Activated naive CD4-positive, alpha-beta T cell treated with anti-CD3 and anti-CD28 coated beads, Interleukin-2, amount 50 U/mL, for 72 hours (primary cell): ENCODE measurements at regions not wholly inside any gene's neighbourhood (a gene's known extent, or its start where the extent isn't known, plus 50 kb on each side); places are given as distances from the start of the nearest gene placed in this dataset.

Experiments used
- ATAC-seq, 2 donors: fragments of 150-1000 bp; cut with Tn5 transposase; 2 replicates each; pipeline ENCODE4 v1.10.0; 2021; ENCODE audit warnings: mild to moderate bottlenecking in 2 of 2, moderate library complexity in 2 of 2
- DNase-seq, 2 donors: peaks; one replicate each; pipeline ENCODE4 v3.0.0; 2021 to 2022; ENCODE audit warnings: low spot score in 2 of 2
- H3K27ac Mint-ChIP-seq, 2 donors: one replicate each; pipeline ENCODE4 v1.8.0; 2022; ENCODE audit warnings: mild to moderate bottlenecking in 2 of 2, mixed read lengths in 2 of 2
- H3K36me3 Mint-ChIP-seq, 2 donors: one replicate each; pipeline ENCODE4 v1.8.0; 2022; ENCODE audit warnings: mixed read lengths in 2 of 2
- H3K9me3 Mint-ChIP-seq, 2 donors: one replicate each; pipeline ENCODE4 v1.8.0; 2022; ENCODE audit warnings: mixed read lengths in 2 of 2

DNA sequence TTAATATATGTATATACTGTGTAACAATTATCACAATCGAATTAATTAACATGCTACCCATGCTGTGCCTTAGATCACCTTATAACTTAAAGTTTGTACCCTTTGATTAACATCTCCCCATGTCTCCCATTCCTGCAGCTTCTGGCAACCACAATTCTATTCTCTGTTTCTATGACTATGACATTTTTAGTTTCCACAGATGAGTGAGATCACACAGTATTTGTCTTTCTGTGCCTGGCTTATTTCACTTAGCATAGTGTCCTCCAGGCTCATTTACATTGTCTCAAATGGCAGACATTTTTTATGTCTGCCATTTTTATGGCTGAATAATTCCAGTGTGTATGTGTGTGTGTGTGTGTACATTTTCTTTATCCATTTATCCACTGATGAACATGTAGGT, 146.1 kb upstream of the SLC28A3 start:
- Mint-ChIP-seq H3K27ac (no peak overlapping the region), H3K36me3 (no peaks in the 10 kb centered on the region), H3K9me3 (peaks cover 4 to 5% of the 10 kb centered on the region in 2 donors)
- ATAC-seq: no peak
- DNase-seq: no peak

DNA sequence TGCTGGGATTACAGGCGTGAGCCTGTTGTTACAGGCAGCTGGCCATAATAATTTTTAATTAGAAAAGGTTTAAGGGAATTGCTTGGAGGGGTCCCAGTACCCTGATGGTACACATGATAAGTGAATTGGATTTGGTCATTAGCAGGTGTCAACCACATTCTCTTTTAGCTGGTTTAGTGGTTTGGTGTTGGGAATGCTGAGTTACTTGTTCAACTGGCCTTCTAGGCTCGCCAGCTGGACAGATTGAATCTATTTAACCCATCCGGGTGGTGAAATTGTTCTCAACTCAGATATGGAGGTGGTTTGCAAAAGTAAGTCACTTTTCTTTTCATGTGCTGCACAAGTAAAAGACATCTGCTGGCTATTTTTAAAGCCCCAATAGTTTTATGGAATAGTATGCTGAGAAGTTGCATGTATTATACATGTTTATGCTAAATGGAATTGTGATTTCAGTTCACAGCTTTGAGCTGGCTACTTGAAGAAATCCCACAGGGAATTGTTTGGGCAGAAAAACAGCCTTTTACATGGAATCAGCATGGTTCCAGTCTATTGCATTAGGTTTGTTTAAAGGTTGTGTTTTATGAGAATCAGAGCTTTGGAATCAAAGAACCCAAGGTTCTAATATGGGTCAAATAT, 149.8 kb upstream of the SLC28A3 start:
- no peak for ATAC-seq
- peaks cover 4 to 5% of the 10 kb centered on the region in 2 donors for H3K9me3 Mint-ChIP-seq
- H3K27ac Mint-ChIP-seq: no peak overlapping the region
- H3K36me3 Mint-ChIP-seq: no peaks in the 10 kb centered on the region
- DNase-seq: no peak

DNA sequence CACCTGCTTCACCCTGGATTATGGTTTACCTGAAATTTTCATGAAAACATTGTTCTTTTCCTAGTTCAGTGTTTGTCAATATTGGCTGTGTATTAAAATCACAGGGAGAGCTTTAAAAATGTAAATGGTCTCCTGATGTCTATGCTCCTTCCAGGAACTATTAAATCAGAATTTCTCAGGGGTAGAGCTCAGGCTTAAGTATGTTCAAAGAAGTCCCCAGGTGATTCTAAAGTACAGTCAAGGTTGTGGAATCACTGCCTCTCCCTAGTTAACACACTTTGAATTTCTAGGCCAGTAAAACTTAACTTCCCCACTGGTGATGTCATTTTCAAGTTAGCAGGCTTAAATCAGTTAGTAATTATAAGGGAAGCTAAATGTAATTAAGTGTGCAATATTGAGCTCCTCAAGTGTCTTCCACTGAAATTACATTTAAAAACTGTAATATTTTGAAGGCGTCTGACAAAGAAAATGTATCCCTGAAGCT, 150.3 kb upstream of the SLC28A3 start:
- Mint-ChIP-seq H3K27ac (no peak overlapping the region), H3K9me3 (peaks cover 1 to 5% of the 10 kb centered on the region in 2 donors), H3K36me3 (no peaks in the 10 kb centered on the region)
- no peak for DNase-seq
- ATAC-seq: no peak

DNA sequence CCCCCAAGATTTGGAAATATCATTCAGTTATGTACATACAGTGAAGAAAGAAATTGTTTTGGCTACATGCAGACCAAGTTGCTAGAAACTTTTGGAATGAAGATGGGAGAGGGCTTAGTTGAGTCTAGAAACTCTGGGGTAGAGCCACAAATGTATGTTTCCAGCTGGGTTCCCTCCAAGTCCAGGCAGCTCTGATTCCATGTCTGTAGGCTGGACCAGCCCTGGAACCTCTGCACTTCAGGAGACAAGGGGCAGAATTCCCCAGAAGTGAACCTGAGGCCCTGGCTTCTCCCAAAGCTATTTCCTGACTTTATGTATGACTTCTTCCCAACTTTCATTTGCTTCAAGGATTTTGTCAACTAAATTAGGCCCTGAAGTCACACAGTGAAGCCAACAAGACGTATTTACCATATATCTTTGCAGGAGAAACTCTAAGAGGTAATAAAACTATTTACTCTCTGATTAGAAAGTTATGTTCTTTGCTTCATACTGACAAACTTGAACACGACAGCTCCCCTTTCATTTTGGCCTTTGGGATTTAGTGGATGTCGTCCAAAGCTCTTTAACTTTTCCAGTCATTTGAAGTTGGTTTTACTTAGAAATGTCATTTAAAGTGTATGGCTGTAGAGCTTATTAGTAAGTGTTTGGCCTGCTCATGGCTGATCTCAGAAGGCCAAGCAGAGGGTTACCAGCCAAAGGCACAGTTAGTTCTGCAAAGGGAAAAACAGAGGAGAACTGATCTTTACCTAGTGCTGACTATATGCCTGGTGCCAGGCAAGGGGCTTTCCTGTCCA, 152.0 kb upstream of the SLC28A3 start:
- Mint-ChIP-seq H3K9me3 (peaks cover 0 to 5% of the 10 kb centered on the region in 2 donors), H3K27ac (no peak overlapping the region), H3K36me3 (no peaks in the 10 kb centered on the region)
- DNase-seq: no peak
- no peak for ATAC-seq

DNA sequence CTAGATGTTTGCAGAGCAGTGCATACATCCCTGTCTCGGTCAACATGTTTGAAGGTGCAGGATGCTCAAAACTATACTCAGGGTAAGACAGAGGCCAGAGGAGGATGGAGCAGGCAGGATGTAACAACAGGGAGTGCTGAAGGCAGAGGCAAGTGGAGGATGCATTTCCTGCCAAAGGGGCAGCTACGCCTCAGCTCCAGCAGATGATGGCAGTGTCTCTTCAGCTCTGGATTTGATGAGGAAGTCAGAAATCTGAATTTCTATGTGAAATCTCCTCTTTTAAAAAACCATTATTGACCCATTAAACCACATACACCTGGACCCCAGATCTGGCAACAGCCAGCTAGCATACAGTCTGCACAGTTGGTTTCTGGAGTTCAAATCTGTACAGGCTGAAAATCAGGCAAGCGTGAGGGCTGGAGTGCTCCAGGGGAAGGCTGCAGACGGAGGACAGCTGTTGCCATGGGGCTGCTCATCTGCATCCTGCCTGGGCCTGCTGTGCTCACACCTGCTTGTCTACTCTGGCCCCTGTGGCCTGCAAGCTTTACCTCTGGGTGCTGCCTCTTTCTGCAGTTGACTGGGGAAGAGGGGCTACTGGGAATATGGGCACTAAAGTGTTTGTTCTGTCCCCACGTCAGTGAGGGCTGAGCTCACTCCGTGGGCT, 152.9 kb upstream of the SLC28A3 start:
- ATAC-seq (no peak), DNase-seq (no peak)
- H3K27ac Mint-ChIP-seq: no peak overlapping the region
- no peaks in the 10 kb centered on the region for H3K36me3 Mint-ChIP-seq
- H3K9me3 Mint-ChIP-seq: peaks cover 0 to 5% of the 10 kb centered on the region in 2 donors

DNA sequence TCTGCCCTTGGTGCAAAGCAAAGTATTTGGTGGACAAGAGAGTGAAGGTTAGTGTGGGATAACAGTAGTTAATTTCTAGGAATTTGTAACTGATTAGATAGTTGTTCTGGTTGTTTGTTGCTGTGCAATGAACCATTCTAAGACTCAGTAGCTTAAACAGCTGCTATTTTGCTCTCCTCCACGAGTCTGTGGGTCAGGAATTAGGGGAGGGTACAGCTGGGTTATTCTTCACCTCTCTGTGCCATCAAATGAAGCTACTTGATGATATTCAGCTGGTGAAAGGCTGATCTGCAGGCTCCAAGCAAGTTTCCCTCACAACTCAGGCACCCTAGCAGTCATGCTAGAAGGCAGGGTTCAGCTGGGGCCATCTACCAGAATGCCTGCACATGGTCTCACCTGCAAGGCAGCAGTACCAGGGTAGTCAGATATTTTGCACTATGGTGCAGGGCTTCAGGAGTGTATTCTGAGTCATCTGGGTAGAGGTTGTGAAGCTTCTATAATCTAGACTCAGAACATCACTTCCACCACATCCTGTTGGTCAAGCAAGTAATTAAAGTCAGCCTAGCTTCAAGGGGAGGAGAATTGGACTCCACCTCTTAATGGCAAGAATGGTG, 159.5 kb upstream of the SLC28A3 start:
- DNase-seq: no peak
- H3K9me3 Mint-ChIP-seq: peaks cover 0 to 3% of the 10 kb centered on the region in 2 donors
- no peaks in the 10 kb centered on the region for H3K36me3 Mint-ChIP-seq
- no peak overlapping the region for H3K27ac Mint-ChIP-seq
- ATAC-seq: no peak

DNA sequence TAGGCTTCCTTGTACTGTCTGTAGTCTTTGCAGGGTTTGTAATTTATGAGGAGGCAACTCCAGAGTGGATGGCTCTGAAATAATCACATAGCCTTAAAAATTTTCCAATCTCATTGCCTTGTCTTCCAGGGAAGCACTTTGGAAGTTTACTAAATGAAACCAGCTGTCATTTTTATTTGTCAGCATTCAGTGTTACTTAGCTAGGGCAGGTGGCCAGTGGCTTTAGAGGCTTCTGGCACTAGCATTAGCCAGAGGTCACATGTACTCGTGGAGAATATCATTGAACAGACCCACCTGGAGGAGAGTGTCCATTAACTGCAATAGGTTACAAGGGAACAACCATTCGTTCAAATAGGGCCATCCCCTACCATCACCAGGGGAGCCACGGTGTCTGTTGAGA, 160.3 kb upstream of the SLC28A3 start:
- DNase-seq (no peak), ATAC-seq (no peak)
- Mint-ChIP-seq H3K9me3 (peaks cover 0 to 3% of the 10 kb centered on the region in 2 donors), H3K27ac (no peak overlapping the region), H3K36me3 (no peaks in the 10 kb centered on the region)

DNA sequence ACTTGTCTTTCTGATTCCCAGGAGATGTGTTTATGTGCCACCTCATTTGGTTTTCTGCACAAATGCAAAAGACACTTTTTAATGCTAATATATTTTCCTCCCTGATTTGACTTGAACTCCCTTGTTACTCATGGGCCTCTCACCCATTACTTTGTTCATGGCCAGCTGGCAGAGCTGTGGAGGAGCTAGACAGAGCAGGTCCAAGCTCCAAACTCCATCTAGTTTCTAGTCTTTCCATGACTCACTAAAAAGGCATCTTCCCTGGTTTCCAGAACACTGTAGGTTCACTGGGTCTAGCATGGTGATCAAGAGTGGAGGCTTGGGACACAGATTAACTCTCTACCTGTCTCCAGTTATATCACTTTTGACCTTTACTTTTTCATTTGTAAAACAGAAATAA, 161.0 kb upstream of the SLC28A3 start:
- peaks cover 0 to 3% of the 10 kb centered on the region in 2 donors for H3K9me3 Mint-ChIP-seq
- H3K27ac Mint-ChIP-seq: no peak overlapping the region
- ATAC-seq (no peak), DNase-seq (no peak)
- H3K36me3 Mint-ChIP-seq: no peaks in the 10 kb centered on the region

DNA sequence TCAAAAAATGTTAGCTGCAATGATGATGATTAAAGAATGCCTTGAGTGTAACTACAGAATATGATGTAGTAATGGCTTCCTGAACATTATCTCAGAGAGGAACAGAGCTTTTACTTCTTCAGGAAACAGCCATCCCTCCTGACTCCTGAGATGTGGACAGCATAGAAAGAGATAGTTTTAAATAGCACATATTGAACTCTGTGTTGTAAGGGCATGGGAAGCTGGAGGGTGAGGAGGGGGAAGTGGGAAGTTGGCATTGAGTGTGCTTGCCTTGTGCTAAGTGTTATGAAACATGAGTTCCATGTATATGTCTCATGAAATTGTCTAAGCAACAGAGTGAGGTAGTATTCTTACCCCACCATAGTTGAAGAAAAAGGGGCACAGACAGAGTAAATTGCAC, 161.5 kb upstream of the SLC28A3 start:
- H3K27ac Mint-ChIP-seq: no peak overlapping the region
- no peaks in the 10 kb centered on the region for H3K36me3 Mint-ChIP-seq
- H3K9me3 Mint-ChIP-seq: peaks cover 0 to 3% of the 10 kb centered on the region in 2 donors
- ATAC-seq (no peak), DNase-seq (no peak)

DNA sequence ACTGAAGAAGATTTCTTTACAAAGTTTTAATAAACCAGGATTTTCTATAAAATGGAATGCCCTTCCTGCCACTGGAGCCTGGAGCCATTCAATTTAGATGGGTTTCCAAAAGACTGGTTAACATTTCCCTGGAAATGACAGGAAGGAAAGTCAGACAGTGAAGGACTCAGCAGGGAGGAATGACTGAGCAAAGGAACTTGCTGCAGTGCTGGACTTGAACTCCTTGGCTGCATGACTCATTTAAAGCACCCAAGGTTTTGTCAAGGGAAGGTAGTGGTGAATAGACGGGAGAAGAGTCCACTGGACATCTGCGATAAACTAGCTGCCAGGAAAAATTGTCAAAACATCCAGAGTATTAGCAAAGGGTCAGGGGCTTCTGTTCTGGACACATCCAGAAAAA, 163.8 kb upstream of the SLC28A3 start:
- no peaks in the 10 kb centered on the region for H3K36me3 Mint-ChIP-seq
- no peak overlapping the region for H3K27ac Mint-ChIP-seq
- DNase-seq (no peak), ATAC-seq (no peak)
- peaks cover 3 to 6% of the 10 kb centered on the region in 2 donors for H3K9me3 Mint-ChIP-seq

DNA sequence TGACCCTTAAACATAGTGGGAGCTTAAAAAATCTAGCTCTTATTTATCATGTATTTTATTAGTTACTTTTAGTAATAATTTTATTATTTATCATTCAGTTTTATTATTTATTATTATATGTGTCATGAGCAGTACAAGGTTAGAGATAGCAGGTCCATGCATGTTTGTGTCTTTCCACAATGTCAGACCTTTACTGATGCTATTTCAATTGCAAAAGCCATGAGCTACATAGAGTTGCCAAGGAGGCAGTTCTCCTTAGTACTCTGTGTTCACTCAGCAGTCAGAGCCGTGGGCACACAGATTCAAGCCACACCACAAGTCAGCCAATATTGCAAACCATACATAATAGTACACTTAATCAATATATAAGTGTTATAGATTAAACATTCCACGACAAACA, 157.9 kb upstream of the NTRK2 start:
- H3K9me3 Mint-ChIP-seq: peaks cover 6 to 11% of the 10 kb centered on the region in 2 donors
- DNase-seq (no peak), ATAC-seq (no peak)
- H3K27ac Mint-ChIP-seq: peak overlapping the region in 1 of 2 donors; percentile 52
- no peaks in the 10 kb centered on the region for H3K36me3 Mint-ChIP-seq

DNA sequence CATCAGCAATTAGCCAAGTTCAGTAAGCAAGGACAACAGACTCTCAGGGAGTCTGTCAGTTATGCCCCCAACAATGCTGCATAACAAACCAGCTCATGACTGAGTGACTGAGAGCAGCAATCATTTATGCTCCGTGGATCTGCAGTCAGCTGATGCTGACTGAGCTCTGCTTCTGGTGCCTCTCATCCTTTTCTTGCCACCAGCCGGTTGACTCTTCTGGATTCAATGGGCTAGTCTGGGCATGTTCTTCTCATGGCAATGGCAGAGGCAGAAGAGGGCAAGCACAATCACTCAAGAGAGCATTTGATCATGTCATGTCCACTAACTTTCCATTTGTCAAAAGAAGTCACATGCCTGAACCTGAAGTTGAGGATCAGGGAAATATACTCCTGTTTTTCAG, 157.0 kb upstream of the NTRK2 start:
- DNase-seq (no peak), ATAC-seq (no peak)
- peaks cover 6 to 8% of the 10 kb centered on the region in 2 donors for H3K9me3 Mint-ChIP-seq
- H3K27ac Mint-ChIP-seq: peak overlapping the region in 1 of 2 donors; percentile 52
- H3K36me3 Mint-ChIP-seq: no peaks in the 10 kb centered on the region

DNA sequence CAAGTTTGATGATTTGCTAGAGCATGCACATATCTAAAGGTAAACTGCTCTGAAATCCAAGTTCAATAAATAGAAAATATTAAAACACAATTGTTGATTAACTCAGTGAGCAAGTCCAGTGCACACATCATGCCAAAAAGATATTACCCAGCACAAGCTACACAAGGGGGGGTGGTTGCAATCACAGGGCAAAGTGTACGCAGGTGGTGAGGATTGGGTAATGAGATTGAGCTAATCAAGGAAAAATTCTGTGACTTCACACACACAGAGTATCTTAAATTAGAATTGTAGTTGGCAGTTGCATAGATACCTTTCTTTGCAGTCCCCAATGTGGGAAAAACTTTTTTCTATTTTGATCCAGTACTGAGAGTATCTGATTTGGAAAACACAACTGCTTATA, 156.1 kb upstream of the NTRK2 start:
- H3K27ac Mint-ChIP-seq: no peak overlapping the region
- no peak for DNase-seq
- no peak for ATAC-seq
- H3K9me3 Mint-ChIP-seq: peaks cover 5 to 6% of the 10 kb centered on the region in 2 donors
- no peaks in the 10 kb centered on the region for H3K36me3 Mint-ChIP-seq

DNA sequence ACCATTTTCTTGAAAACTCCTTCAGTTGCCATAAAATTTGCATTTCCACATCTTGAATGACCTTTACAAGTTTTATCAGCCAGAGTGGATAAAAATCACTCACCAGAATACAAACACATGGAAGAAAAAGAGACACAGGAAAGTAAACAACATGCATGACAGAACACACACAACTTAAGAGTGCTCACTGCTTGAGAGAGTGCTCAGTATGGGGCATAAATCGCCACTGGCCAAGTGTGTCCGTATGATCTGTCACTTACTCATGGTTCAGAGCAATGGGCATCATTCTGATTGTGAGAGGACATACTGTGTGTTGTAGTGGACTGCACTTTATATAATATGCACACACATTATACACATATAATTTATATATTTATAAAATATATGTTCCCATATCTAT, 155.6 kb upstream of the NTRK2 start:
- H3K27ac Mint-ChIP-seq: no peak overlapping the region
- peaks cover 5 to 6% of the 10 kb centered on the region in 2 donors for H3K9me3 Mint-ChIP-seq
- no peaks in the 10 kb centered on the region for H3K36me3 Mint-ChIP-seq
- DNase-seq: no peak
- ATAC-seq: no peak

DNA sequence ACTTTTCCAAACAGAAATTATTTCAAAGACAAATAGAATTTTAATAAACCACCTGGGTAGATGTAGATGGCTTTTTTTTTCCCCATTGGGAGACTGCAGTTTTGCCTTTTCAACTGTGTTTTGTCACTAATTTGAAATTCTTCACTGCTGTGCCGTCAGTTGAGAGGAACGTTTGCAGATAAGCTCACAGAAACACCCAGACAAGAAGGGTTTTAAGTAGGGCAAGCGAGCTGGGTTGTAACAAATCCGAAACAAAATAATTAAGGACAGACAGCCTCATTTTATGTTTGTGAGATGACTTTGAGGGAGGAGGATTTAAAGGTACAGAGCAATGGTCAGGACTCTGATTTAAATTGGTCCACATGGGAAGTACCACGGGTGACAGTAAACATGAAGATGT, 155.1 kb upstream of the NTRK2 start:
- ATAC-seq: no peak
- H3K9me3 Mint-ChIP-seq: peaks cover 5 to 9% of the 10 kb centered on the region in 2 donors
- H3K27ac Mint-ChIP-seq: no peak overlapping the region
- H3K36me3 Mint-ChIP-seq: no peaks in the 10 kb centered on the region
- no peak for DNase-seq

DNA sequence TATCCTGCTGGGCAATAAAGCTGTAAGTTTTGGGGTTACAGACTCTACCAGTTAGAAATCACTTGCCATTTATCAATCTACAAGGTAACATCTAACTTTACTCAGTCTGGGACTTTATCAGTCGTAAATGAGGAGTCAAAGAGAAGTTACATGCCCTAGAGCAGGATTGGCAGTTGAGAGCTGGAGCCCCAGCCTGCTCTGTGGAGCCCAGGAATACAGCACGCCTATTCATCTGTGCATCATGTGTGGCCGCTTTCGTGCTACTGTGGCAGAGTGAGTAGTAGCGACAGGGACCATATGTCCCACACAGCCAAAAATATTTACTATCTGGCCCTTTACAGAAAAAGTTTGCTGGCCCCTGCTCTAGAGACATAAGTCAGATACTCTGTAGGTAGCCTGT, 152.5 kb upstream of the NTRK2 start:
- H3K9me3 Mint-ChIP-seq: peaks cover under 1 to 11% of the 10 kb centered on the region in 2 donors
- H3K27ac Mint-ChIP-seq: no peak overlapping the region
- no peaks in the 10 kb centered on the region for H3K36me3 Mint-ChIP-seq
- ATAC-seq (no peak), DNase-seq (no peak)

DNA sequence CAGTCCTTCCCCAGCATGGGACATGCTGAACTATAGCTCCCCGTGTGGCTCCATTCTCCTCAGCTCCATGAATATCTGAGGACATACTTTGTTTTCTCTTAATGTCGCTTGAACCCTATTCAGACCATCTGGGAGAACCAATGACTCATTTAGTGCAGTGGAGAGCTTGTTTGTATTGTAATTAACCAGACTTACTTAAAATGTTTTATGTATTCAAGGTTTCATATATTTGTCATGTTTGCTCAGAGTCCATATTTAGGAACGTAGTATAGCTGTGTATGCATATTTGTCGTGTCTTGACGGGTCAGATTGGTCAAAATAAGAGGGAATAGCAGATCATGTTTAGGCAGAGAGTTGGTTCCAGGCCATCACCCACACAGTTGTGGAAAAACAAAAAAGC, 150.1 kb upstream of the NTRK2 start:
- Mint-ChIP-seq H3K36me3 (no peaks in the 10 kb centered on the region), H3K9me3 (peaks cover 0 to 11% of the 10 kb centered on the region in 2 donors), H3K27ac (no peak overlapping the region)
- ATAC-seq (no peak), DNase-seq (no peak)
